DOHH2 (cell line): ENCODE measurements at regions not wholly inside any gene's neighbourhood (a gene's known extent, or its start where the extent isn't known, plus 50 kb on each side); places are given as distances from the start of the nearest gene placed in this dataset.

Source experiments
- H3F3A ChIP-seq: fragments of 200-600 bp; sonication (generic), shearing (Covaris generic); 2 replicates; pipeline ENCODE4 v1.6.0; 2016; ENCODE audit warnings: antibody characterized with exemption, mild to moderate bottlenecking; ENCODE audit not compliant: control insufficient read depth, insufficient read depth
- H3K27ac ChIP-seq: fragments of 200-600 bp; sonication (generic); 2 replicates; pipeline ENCODE4 v1.5.1; 2014; ENCODE audit warnings: low read depth, mild to moderate bottlenecking, low read length, moderate library complexity
- H3K27me3 ChIP-seq: fragments of 200-600 bp; sonication (generic); 2 replicates; pipeline ENCODE4 v1.6.1; 2014; ENCODE audit warnings: mild to moderate bottlenecking, low read length, mixed read lengths; ENCODE audit not compliant: control insufficient read depth
- H3K36me3 ChIP-seq: fragments of 200-600 bp; sonication (generic); 2 replicates; pipeline ENCODE4 v1.6.1; 2014; ENCODE audit warnings: mild to moderate bottlenecking, low read length, moderate library complexity, mixed read lengths; ENCODE audit not compliant: control insufficient read depth
- H3K4me1 ChIP-seq: fragments of 200-600 bp; sonication (generic); 2 replicates; pipeline ENCODE4 v1.6.1; 2014; ENCODE audit warnings: mild to moderate bottlenecking, low read length, mixed read lengths; ENCODE audit not compliant: control insufficient read depth
- H3K4me2 ChIP-seq: fragments of 200-600 bp; sonication (generic); 2 replicates; pipeline ENCODE4 v1.6.0; 2014; ENCODE audit warnings: mild to moderate bottlenecking, low read length, moderate library complexity
- H3K4me3 ChIP-seq: fragments of 200-600 bp; sonication (generic); 2 replicates; pipeline ENCODE4 v1.5.1; 2014; ENCODE audit warnings: mild to moderate bottlenecking, low read length, mixed read lengths
- H3K79me2 ChIP-seq: fragments of 200-600 bp; sonication (generic); 2 replicates; pipeline ENCODE4 v1.6.1; 2014; ENCODE audit warnings: mild to moderate bottlenecking, low read length, mixed read lengths; ENCODE audit not compliant: control insufficient read depth
- H3K9me2 ChIP-seq: fragments of 200-600 bp; sonication (generic); replicated peaks from 2 replicates; pipeline ENCODE4 v1.6.1; 2014; ENCODE audit warnings: mild to moderate bottlenecking, low read length, mixed read lengths; ENCODE audit not compliant: control insufficient read depth
- H3K9me3 ChIP-seq: fragments of 200-600 bp; sonication (generic); 2 replicates; pipeline ENCODE4 v1.6.1; 2014; ENCODE audit warnings: antibody characterized with exemption, low read length, mixed read lengths; ENCODE audit not compliant: control insufficient read depth, insufficient read depth
- H4K20me1 ChIP-seq: fragments of 200-600 bp; sonication (generic); 2 replicates; pipeline ENCODE4 v1.6.0; 2014; ENCODE audit warnings: low read depth, mild to moderate bottlenecking, antibody characterized with exemption, low read length, moderate library complexity; ENCODE audit not compliant: control insufficient read depth, insufficient read depth
- EZH2phosphoT487 ChIP-seq: fragments of 200-600 bp; sonication (generic); IDR thresholded peaks from 2 replicates; pipeline ENCODE4 v1.6.1; 2017; ENCODE audit warnings: borderline replicate concordance, mild to moderate bottlenecking, antibody characterized with exemption, low read length, moderate library complexity, mixed read lengths
- TF ChIP-seq, protein P1 (sequence below): fragments of 200-600 bp; sonication (generic); IDR thresholded peaks from one replicate; pipeline ENCODE4 v1.5.1; 2014; ENCODE audit warnings: antibody characterized with exemption, mild to moderate bottlenecking, low read depth, low read length; ENCODE audit not compliant: poor library complexity, severe bottlenecking

- Histone ChIP-seq H3K9me2 (no peaks in the 10 kb centered on the region), H3K4me1 (no peaks in the 10 kb centered on the region), H3K79me2 (no peaks in the 10 kb centered on the region), H4K20me1 (no peaks in the 10 kb centered on the region), H3F3A (no peaks in the 10 kb centered on the region), H3K36me3 (no peaks in the 10 kb centered on the region), H3K27me3 (no peaks in the 10 kb centered on the region), H3K4me3 (no peak overlapping the region), H3K9me3 (no peaks in the 10 kb centered on the region), H3K4me2 (no peak overlapping the region), H3K27ac (no peak overlapping the region)
- no peak for TF ChIP-seq EZH2phosphoT487
- TF ChIP-seq, protein P1, sequence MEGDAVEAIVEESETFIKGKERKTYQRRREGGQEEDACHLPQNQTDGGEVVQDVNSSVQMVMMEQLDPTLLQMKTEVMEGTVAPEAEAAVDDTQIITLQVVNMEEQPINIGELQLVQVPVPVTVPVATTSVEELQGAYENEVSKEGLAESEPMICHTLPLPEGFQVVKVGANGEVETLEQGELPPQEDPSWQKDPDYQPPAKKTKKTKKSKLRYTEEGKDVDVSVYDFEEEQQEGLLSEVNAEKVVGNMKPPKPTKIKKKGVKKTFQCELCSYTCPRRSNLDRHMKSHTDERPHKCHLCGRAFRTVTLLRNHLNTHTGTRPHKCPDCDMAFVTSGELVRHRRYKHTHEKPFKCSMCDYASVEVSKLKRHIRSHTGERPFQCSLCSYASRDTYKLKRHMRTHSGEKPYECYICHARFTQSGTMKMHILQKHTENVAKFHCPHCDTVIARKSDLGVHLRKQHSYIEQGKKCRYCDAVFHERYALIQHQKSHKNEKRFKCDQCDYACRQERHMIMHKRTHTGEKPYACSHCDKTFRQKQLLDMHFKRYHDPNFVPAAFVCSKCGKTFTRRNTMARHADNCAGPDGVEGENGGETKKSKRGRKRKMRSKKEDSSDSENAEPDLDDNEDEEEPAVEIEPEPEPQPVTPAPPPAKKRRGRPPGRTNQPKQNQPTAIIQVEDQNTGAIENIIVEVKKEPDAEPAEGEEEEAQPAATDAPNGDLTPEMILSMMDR = no peak
These were observed 214.9 kb downstream of the IPMK start for GRCh38 chr10:58052772-58053171.

- no peaks in the 10 kb centered on the region for H3K36me3 ChIP-seq
- no peaks in the 10 kb centered on the region for H3F3A ChIP-seq
- no peak overlapping the region for H3K4me3 ChIP-seq
- H3K9me2 ChIP-seq = no peaks in the 10 kb centered on the region
- TF ChIP-seq, protein P1 = no peak
- TF ChIP-seq EZH2phosphoT487 = no peak
- no peaks in the 10 kb centered on the region for H4K20me1 ChIP-seq
- H3K27ac ChIP-seq = no peak overlapping the region
- H3K27me3 ChIP-seq = no peaks in the 10 kb centered on the region
- H3K4me1 ChIP-seq = no peaks in the 10 kb centered on the region
- H3K79me2 ChIP-seq = no peaks in the 10 kb centered on the region
- H3K4me2 ChIP-seq = no peak overlapping the region
- H3K9me3 ChIP-seq = no peaks in the 10 kb centered on the region
These were observed 217.1 kb downstream of the IPMK start for GRCh38 chr10:58050575-58050974.

DNA sequence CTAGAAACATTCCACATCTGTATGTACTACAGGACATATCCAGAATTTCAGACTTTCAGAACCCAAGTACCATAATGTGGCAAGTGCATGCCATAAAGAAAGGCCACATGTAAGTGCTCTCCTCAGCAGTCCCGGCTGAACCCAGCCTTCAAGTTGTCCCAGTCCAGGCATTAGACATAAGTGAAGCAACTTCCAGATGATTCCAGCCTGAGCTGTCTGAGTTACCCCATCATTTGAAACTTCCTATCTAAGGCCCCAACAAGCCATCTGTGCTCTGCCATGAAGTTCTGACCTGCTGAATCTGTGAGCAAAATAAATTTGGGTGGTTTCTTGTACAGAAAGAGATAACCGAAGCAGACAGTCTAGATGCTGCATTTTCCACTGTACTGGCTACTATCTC lies 218.8 kb downstream of the IPMK start:
- TF ChIP-seq, protein P1 = no peak
- TF ChIP-seq EZH2phosphoT487 = no peak
- Histone ChIP-seq H3K36me3 (no peaks in the 10 kb centered on the region), H3K4me1 (no peaks in the 10 kb centered on the region), H3K4me3 (no peak overlapping the region), H3K79me2 (no peaks in the 10 kb centered on the region), H3K9me3 (no peaks in the 10 kb centered on the region), H4K20me1 (no peaks in the 10 kb centered on the region), H3K27ac (no peak overlapping the region), H3K9me2 (no peaks in the 10 kb centered on the region), H3K27me3 (no peaks in the 10 kb centered on the region), H3F3A (no peaks in the 10 kb centered on the region), H3K4me2 (no peak overlapping the region)

- H3K27me3 ChIP-seq = no peaks in the 10 kb centered on the region
- no peak overlapping the region for H3K27ac ChIP-seq
- H3K36me3 ChIP-seq = no peaks in the 10 kb centered on the region
- no peaks in the 10 kb centered on the region for H3K9me2 ChIP-seq
- no peaks in the 10 kb centered on the region for H3F3A ChIP-seq
- H3K4me1 ChIP-seq = no peaks in the 10 kb centered on the region
- no peaks in the 10 kb centered on the region for H3K9me3 ChIP-seq
- no peak overlapping the region for H3K4me2 ChIP-seq
- no peak for TF ChIP-seq EZH2phosphoT487
- TF ChIP-seq, protein P1 = no peak
- no peaks in the 10 kb centered on the region for H4K20me1 ChIP-seq
- H3K4me3 ChIP-seq = no peak overlapping the region
- H3K79me2 ChIP-seq = no peaks in the 10 kb centered on the region
These were observed 223.6 kb downstream of the IPMK start for GRCh38 chr10:58044072-58044471.
